ENCODE measurements at regions not wholly inside any gene's neighbourhood (a gene's known extent, or its start where the extent isn't known, plus 50 kb on each side); places are given as distances from the start of the nearest gene placed in this dataset.

DNA sequence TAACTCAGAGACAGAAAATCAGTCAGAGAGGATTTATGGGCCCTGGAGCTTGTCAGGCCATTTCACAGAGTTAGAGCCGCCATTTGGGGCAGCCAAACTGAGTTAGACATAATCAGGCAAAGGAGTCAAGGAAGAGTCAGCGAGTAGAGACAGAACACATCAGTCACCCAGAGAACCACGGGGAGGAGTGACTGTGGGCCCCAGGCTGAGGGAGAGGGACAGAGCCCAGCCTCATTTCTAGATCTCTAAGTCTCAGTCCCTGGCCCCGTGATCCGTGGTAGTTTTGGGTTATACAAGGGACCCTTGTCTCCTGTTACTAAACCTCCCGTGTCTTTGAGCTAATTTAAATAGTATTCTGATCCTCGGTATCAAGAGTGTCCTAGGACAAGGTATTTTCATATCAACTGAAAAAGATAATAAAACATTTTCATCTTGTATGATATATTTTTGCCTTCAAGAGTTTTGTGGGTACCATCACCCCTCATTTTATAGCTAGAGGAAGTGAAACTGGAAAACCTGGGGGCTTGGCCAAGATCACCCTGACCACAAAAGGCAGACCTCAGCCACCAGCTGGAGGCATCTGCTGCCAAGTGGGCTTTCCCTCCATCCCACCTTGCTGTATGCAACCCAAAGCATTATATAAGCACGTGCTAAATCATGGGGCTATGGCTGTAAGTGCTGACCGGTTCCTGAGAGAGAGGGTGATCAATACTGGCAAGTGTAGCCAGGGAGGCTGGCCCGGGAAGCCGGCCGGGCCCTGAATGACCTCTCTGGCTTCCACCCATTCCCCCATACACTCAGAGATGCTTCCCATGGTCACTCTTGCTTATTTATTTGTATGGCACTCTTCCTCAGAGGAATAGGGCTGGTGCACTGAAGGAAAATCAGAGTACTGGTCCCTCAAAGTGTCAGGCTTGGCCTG, 204.1 kb downstream of the BCOR start:
- H3K27me3 ChIP-seq (ENCODE audit: insufficient read depth, low read length) = no peaks in the 10 kb centered on the region
- H3K9me3 ChIP-seq (ENCODE audit: low read depth, low read length) = no peaks in the 10 kb centered on the region
- H3K4me3 ChIP-seq (ENCODE audit: low read length) = no peak overlapping the region
- peaks cover 22% of the 10 kb centered on the region for H3K4me1 ChIP-seq (ENCODE audit: insufficient read depth, low read length)

DNA sequence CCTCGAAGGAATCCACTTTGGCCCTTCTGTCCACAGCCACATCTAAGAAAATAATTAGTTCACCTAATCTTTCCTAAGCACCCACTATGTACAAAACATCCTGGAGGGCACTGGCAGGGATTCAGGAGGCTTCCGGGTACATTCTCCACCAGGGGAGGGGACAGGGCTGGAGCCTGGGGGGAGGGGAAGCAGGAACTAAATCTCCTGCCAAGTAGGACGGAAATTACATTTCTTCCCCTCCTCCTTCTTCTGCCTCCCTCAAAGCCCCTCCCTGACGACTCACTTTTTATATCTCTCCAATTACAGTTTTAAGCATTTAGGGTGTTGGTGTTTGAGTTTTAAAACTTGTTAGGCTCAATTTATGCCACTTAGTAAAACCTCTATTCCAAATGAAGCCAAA, 203.1 kb downstream of the BCOR start:
- no peaks in the 10 kb centered on the region for H3K9me3 ChIP-seq (ENCODE audit: low read depth, low read length)
- peaks cover 22% of the 10 kb centered on the region for H3K4me1 ChIP-seq (ENCODE audit: insufficient read depth, low read length)
- H3K4me3 ChIP-seq (ENCODE audit: low read length) = no peak overlapping the region
- H3K27me3 ChIP-seq (ENCODE audit: insufficient read depth, low read length) = no peaks in the 10 kb centered on the region

DNA sequence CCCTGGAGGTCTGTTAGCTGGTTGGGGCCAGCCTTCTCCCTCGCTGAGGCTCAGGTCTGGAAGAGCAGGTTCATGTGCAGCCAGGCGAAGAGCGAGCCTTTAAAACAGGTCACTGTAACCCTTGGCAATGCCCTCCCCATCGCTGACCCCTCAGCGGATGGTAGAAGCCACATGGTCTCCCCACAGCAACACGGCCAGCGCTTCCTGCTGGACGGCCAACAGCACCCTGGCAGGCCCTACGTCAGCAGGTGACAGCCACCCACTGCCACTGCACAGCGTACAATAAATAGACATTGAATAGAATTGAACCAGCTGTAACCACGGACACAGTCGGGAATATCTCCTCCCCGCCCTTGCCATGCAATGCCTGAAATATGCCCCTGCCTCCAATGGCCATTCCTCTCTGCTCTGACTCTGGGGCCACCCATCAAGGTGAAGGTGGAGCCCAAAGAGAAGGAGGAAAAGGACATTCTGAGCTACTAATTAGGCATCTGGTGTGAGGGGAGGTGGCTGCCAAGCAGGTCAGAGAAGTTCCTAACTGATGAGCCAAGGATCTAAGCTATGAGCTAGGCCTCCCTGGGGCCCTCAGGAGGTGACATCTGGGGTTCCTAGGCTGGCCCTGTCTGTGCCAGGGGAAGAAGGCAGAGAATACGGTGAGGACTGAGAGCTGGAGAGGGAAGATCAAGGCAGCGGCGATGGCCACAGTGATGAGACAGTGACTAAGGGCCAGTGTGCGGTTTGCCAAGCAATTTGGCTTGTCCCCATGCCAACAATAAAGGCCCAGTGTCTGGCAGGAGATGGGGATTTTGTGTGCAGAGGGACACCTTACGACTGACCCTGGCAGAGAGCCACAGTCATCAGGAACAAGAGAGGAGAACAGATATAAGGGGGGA, 202.3 kb downstream of the BCOR start:
- Histone ChIP-seq H3K27me3 (ENCODE audit: insufficient read depth, low read length) (no peaks in the 10 kb centered on the region), H3K9me3 (ENCODE audit: low read depth, low read length) (no peaks in the 10 kb centered on the region), H3K4me1 (ENCODE audit: insufficient read depth, low read length) (peaks cover 22% of the 10 kb centered on the region), H3K4me3 (ENCODE audit: low read length) (no peak overlapping the region)

DNA sequence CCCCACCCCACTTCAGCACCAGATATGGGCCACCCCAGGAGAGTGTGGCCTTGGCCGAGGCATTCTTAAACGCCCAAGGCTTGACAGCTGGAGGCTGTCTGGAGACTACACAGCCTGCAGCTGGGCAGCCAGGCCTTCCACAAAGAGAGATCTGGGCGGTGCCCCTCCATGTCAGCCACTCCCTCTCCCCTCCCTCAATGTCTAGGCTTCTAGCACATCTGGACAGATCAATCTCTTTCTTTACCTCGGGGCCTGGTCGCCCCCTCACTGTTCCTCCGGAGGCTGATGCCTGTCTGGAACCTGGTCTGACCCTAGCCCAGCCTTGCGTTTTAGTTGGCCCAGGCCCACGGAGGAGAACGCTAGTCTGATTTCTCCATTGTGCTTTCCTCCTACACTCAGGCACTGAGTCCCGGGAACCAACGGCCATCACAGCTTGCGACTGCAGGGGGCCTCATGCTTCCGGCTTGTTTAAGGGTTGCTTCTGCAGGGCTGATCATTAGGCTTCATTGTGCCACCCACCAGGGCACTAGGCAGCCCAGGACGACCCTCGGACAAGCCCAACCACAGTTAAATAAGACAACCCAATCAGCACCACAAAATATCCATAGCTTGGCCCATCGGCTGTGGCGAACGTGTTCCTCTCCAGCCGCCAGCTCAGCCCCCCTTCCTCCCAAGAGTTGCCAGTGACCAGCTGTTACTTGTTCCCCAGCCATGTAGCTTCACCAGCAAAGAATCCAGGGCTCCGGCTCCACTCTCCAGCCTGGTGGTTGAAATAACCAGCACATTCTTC, 200.6 kb downstream of the BCOR start:
- Histone ChIP-seq H3K9me3 (ENCODE audit: low read depth, low read length) (no peaks in the 10 kb centered on the region), H3K4me1 (ENCODE audit: insufficient read depth, low read length) (peaks cover 12% of the 10 kb centered on the region), H3K27me3 (ENCODE audit: insufficient read depth, low read length) (no peaks in the 10 kb centered on the region), H3K4me3 (ENCODE audit: low read length) (no peak overlapping the region)

DNA sequence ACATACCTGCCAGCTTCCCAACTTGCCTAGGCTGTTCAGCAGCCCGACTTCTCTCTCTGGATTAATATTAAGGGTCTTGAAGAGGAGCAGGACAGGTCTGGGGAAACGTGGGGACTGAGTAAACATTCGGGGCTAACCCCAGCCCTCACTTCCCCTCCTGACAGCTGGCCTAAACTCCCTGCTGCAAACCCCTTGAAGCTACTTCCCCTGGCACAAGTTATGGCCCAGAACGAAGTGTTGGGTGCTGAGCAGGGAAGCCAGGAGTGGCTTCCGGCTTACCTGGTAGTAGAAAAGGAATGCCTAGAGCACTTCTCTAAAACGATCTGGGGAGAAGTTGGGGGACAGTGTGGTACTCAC, 200.0 kb downstream of the BCOR start:
- H3K27me3 ChIP-seq (ENCODE audit: insufficient read depth, low read length) = no peaks in the 10 kb centered on the region
- H3K4me3 ChIP-seq (ENCODE audit: low read length) = no peak overlapping the region
- no peaks in the 10 kb centered on the region for H3K9me3 ChIP-seq (ENCODE audit: low read depth, low read length)
- H3K4me1 ChIP-seq (ENCODE audit: insufficient read depth, low read length) = peaks cover 12% of the 10 kb centered on the region

DNA sequence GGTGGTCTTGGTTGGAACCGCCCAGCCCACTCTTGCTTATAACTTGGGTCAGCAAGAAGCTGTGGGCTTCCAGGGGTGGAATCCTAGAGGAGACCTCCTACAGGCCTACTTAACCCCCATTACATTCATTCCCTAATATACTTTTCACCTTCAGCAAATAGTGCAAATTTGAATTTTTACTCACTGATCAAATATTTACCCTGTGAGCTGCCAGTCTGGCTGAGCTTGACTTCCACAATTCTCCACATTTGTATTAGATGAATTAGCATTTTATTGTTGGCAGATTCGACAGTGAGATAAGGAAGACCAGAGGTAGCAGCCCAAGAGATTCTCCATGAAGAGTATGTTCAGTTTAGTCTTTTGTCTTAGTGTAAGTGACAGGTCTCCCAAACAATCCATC, 199.6 kb downstream of the BCOR start:
- Histone ChIP-seq H3K27me3 (ENCODE audit: insufficient read depth, low read length) (no peaks in the 10 kb centered on the region), H3K4me3 (ENCODE audit: low read length) (no peak overlapping the region), H3K9me3 (ENCODE audit: low read depth, low read length) (no peaks in the 10 kb centered on the region), H3K4me1 (ENCODE audit: insufficient read depth, low read length) (peaks cover 12% of the 10 kb centered on the region)

DNA sequence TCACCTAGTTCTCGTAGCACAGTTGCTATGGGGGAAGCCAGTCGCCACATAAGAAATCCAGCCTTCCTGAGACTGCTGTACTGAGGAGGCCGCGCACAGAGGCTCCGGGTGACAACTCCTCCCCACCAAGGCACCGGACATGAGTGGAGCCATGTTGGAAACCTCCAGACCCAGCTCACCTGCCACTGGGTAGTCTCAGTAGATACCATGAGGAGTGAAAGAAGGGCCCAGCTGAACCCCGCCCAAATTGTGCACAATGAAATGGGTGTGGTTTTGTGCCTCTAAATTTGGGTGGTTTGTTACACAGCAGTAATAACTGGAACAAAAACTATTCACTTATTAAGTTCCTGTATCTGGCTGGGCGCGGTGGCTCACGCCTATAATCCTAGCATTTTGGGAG, 198.7 kb downstream of the BCOR start:
- Histone ChIP-seq H3K4me3 (ENCODE audit: low read length) (no peak overlapping the region), H3K27me3 (ENCODE audit: insufficient read depth, low read length) (no peaks in the 10 kb centered on the region), H3K9me3 (ENCODE audit: low read depth, low read length) (no peaks in the 10 kb centered on the region), H3K4me1 (ENCODE audit: insufficient read depth, low read length) (peaks cover 8% of the 10 kb centered on the region)

DNA sequence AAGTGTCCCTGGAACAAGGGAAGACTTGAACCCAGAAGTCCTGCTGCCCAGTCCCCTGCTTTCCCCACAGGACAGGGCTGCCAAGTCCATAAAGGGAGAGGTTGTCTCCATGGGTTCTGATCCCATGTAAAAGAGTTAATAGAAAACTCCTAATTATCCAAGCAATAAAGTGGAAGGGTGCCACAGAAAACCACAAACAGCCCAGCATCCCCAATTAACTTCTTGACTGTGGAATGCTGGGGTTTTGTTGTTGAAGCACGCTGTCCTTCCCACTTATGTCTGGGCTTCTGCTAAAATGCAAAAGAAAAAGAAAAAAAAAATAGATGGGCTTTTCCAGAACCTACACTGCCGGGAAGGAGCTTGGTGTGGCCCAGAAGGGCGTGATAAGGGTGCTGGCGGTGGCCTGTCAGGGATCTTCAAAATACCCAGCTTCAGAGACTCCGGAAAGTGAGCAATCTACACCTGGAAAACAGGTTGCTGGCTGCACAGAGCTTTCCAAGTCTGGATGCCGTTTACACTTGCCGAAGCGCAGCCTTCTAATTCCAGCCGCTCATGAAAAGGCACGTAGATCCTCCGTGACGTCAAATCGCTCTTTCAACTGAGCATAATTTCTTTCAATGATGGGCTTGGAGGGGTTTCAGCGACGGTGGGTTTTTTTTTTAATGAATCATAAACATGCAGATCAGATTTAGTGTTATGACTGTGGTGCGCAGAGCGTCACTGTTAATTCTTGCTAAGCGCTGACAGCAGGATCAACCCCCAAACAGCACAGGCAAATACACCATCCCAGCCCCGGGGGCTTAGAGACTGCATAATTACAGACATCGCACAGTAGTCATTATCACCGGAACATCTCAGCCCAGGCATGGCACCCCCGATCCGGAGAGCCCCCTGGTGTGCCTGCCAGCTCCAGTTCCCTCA, 197.6 kb downstream of the BCOR start:
- peaks cover 2% of the 10 kb centered on the region for H3K4me1 ChIP-seq (ENCODE audit: insufficient read depth, low read length)
- H3K9me3 ChIP-seq (ENCODE audit: low read depth, low read length) = no peaks in the 10 kb centered on the region
- H3K27me3 ChIP-seq (ENCODE audit: insufficient read depth, low read length) = no peaks in the 10 kb centered on the region
- H3K4me3 ChIP-seq (ENCODE audit: low read length) = no peak overlapping the region

DNA sequence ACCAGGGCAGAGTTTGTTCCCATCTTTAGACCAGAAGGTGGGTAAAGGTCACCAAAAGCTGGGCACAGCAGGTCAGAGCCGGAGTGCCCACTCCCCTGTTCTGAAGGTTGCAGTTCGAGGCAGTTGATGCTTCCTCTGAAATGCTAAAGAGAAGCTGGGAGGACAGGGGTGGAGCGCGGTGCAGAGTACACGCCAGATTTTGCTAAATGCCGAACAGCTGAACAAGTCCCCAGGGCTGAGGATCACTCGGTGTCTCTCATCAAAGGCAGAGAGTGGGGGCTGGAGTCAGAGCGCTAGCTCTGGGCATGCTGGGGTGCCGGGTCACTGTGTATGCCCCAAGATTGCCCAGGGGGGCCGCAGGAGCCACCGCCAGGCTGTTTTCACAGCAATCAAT, 197.0 kb downstream of the BCOR start:
- Histone ChIP-seq H3K4me1 (ENCODE audit: insufficient read depth, low read length) (peaks cover 7% of the 10 kb centered on the region), H3K27me3 (ENCODE audit: insufficient read depth, low read length) (no peaks in the 10 kb centered on the region), H3K9me3 (ENCODE audit: low read depth, low read length) (no peaks in the 10 kb centered on the region), H3K4me3 (ENCODE audit: low read length) (no peak overlapping the region)

DNA sequence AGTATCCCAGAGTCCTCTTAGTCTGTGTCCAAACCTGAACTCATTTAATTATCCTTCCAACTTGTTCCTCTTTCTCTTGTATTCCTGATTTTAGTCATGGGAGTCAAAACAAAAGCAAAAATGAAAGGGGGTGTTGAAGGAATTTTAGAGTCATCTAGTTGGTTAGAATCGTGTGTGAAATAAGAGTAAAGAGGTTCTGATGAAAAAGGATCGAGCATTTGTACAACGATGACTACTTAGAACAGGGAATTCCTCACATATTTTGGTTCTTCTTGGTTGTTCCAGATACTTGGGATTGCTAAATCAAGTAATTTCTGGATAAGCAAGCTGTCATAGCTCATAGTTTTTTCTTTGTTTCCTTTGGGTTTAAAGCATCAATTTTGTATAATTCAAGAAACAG, 194.4 kb downstream of the BCOR start:
- Histone ChIP-seq H3K4me1 (ENCODE audit: insufficient read depth, low read length) (peaks cover 11% of the 10 kb centered on the region), H3K9me3 (ENCODE audit: low read depth, low read length) (no peaks in the 10 kb centered on the region), H3K4me3 (ENCODE audit: low read length) (no peak overlapping the region), H3K27me3 (ENCODE audit: insufficient read depth, low read length) (no peaks in the 10 kb centered on the region)

DNA sequence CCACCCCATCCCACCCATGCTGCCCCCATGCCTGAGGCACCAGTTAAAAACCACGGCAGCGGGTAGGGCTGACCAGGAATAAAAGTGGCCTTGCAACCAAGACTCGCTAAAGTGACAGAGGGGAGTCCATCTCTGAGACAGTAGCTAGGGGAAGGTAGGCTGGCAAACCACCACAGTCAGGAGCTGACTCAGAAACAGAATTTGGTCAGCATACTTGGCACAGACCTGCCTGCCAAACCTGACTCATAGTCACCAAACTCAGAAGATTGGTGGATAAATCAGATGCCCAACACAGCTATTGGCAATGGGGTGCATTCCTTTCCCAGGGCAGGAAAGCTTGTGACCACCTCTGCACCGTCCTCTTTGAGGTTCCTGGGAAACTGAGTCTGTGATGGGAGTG, 193.8 kb downstream of the BCOR start:
- Histone ChIP-seq H3K4me3 (ENCODE audit: low read length) (no peak overlapping the region), H3K27me3 (ENCODE audit: insufficient read depth, low read length) (no peaks in the 10 kb centered on the region), H3K4me1 (ENCODE audit: insufficient read depth, low read length) (peaks cover 11% of the 10 kb centered on the region), H3K9me3 (ENCODE audit: low read depth, low read length) (no peaks in the 10 kb centered on the region)

DNA sequence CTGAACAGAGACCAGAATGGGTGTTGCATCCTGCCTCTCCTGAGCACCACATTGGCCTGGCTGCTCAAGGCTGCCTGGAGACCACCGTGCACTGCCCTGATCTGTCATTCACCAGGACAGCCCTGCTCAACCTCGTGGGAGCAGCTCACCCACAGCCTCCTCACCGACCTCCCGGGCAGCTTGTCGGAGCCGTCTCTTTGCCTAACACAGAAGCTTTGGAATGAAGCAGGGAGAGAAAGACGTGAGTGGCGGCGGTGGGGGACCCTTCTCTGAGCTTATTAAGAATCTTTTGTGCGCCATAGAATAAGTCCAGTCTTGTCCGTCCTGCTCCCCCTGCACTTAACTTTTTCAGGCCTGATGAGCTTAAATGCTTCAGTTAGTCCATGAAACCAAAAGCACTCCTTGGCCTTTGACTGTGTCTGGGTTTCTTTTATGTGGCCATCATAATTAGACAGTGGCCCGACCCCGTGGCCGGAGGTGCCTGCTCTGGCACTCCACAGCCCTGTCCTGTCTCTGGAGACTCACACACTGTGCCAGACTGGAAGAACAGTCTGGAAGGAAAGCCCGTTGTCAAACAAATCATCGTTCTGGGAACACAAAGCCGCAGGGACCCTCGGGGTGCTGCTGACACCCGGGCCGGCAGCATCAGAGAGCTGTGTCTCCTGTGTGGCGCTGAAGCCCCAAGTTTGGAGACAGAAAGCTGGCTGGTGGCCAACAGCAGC, 192.8 kb downstream of the BCOR start:
- no peaks in the 10 kb centered on the region for H3K27me3 ChIP-seq (ENCODE audit: insufficient read depth, low read length)
- peaks cover 11% of the 10 kb centered on the region for H3K4me1 ChIP-seq (ENCODE audit: insufficient read depth, low read length)
- H3K4me3 ChIP-seq (ENCODE audit: low read length) = no peak overlapping the region

DNA sequence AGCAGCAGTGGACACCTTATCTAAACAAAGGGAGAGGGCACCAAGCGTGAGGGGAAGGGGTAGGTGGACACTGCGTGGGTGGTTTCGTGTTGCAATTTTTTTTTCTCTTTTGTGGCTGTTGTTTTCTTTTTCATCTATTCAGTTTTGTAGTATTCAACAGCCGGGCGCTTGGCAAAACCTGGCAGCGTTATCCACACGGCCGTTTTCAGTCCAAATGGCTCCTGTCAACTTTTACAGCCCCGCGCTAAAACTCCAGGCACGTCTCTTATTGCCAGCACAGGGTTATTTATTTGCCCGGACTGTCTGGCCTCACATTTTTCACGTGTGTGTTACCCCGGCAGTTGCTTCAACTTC, 192.2 kb downstream of the BCOR start:
- Histone ChIP-seq H3K4me3 (ENCODE audit: low read length) (no peak overlapping the region), H3K27me3 (ENCODE audit: insufficient read depth, low read length) (no peaks in the 10 kb centered on the region), H3K4me1 (ENCODE audit: insufficient read depth, low read length) (peaks cover 11% of the 10 kb centered on the region), H3K9me3 (ENCODE audit: low read depth, low read length) (no peaks in the 10 kb centered on the region)

More for the DNA sequence above, 192.8 kb downstream of the BCOR start:
- no peaks in the 10 kb centered on the region for H3K9me3 ChIP-seq (ENCODE audit: low read depth, low read length)

DNA sequence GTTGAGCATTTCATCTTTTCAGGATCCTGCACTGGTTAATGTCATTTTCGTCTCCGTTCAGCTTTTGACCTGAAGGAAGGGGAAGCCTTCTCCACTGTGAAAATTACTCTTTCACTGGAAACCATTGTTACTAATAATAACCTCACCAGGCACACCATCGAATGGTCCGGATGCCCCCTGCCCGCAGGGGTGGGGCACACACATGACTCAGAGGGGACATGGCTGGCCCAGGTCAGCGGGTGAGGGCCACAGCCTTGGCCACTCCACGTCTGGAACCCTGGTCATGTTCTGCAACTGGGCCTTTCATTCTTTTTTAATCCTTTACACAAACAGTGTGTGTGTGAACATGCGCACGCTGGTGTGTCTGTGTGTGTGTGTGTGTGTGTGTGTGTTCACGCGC, 191.8 kb downstream of the BCOR start:
- no peaks in the 10 kb centered on the region for H3K9me3 ChIP-seq (ENCODE audit: low read depth, low read length)

More for the DNA sequence above, 191.8 kb downstream of the BCOR start:
- Histone ChIP-seq H3K4me3 (ENCODE audit: low read length) (no peak overlapping the region), H3K4me1 (ENCODE audit: insufficient read depth, low read length) (peaks cover 11% of the 10 kb centered on the region), H3K27me3 (ENCODE audit: insufficient read depth, low read length) (no peaks in the 10 kb centered on the region)
